ENCODE measurements at regions not wholly inside any gene's neighbourhood (a gene's known extent, or its start where the extent isn't known, plus 50 kb on each side); places are given as distances from the start of the nearest gene placed in this dataset.
"Not testable (repeated sequence)": the region's sequence is repeated elsewhere in the genome, so short reads cannot be mapped to it uniquely, and the experiment has no call there.

DNA sequence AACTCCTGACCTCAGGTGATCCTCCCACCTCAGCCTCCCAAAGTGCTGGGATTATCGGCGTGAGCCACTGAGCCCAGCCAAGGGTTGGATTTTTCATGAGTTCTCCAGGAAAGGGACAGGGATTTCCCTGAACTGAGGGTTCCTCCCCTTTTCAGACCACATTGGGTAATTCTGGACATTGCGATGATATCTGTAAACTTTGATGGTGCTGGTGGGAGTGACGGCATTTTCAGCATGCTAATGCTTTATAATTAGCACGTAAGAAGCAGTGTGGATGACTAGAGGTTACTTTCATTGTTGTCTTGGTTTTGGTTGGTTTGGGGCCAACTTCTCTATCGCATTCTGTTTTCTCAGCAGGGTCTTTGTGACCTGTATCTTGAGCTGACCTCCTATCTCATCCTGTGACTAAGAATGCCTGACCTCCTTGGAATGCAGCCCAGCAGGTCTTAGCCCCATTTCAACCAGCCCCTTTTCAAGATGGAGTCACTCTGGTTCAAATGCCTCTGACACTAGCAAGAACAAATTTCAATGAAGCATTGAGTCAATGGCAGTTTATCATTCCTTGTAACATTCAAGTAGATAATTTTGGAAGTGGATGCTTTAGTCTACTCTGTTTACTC, 156.5 kb downstream of the TTLL2 start:
- no peak for TF ChIP-seq ISL1 (CRISPR knock-in tag; IDR thresholded peaks at IDR 0.05)
- no peak for TF ChIP-seq POU6F1 (CRISPR knock-in tag; IDR thresholded peaks at IDR 0.05; ENCODE audit: borderline replicate concordance, low read depth)
- TF ChIP-seq ESRRG (CRISPR knock-in tag; IDR thresholded peaks at IDR 0.05) = no peak
- TF ChIP-seq, protein P1, sequence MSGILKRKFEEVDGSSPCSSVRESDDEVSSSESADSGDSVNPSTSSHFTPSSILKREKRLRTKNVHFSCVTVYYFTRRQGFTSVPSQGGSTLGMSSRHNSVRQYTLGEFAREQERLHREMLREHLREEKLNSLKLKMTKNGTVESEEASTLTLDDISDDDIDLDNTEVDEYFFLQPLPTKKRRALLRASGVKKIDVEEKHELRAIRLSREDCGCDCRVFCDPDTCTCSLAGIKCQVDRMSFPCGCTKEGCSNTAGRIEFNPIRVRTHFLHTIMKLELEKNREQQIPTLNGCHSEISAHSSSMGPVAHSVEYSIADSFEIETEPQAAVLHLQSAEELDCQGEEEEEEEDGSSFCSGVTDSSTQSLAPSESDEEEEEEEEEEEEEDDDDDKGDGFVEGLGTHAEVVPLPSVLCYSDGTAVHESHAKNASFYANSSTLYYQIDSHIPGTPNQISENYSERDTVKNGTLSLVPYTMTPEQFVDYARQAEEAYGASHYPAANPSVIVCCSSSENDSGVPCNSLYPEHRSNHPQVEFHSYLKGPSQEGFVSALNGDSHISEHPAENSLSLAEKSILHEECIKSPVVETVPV (CRISPR knock-in tag; IDR thresholded peaks at IDR 0.05) = no peak
- TF ChIP-seq CREB5 (CRISPR knock-in tag; IDR thresholded peaks at IDR 0.05; ENCODE audit: low read depth) = no peak
- no peak for TF ChIP-seq ARNTL (CRISPR knock-in tag; IDR thresholded peaks at IDR 0.05; ENCODE audit: borderline replicate concordance, low read depth)
- TF ChIP-seq TCF4 (CRISPR knock-in tag; IDR thresholded peaks at IDR 0.05; ENCODE audit: borderline replicate concordance) = no peak
- TF ChIP-seq ZNF565 (CRISPR knock-in tag; conservative IDR thresholded peaks at IDR 0.05; ENCODE audit: low read depth) = no peak
- no peak for TF ChIP-seq ZFP30 (CRISPR knock-in tag; IDR thresholded peaks at IDR 0.05)
- TF ChIP-seq CSDC2 (CRISPR knock-in tag; IDR thresholded peaks at IDR 0.05) = no peak
- TF ChIP-seq GLIS3 (CRISPR knock-in tag; IDR thresholded peaks at IDR 0.05) = no peak
- no peak for ATAC-seq

DNA sequence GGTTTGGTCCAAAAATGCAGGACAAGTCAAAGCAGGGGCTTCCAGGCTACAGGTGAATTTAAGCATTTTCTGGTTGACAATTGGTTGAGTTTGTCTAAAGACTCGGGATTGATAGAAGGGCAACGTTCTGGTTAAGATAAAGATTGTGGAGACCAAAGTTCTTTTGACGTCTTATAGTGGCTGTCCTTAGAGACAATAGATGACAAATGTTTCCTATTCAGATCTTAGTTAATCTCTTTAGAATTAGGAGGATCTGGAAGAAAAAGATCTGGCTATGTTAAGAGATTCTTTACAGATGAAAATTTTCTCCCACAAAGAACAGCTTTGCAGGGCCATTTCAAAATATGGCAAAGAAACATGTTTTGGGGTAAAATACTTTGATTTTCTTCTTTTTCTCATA, 157.9 kb downstream of the TTLL2 start:
- not testable (repeated sequence) for ATAC-seq

- no peak for ATAC-seq
- TF ChIP-seq BACH2 (CRISPR knock-in tag; IDR thresholded peaks at IDR 0.05; ENCODE audit: borderline replicate concordance) (no peak), ZFP30 (CRISPR knock-in tag; IDR thresholded peaks at IDR 0.05) (no peak), TCF4 (CRISPR knock-in tag; IDR thresholded peaks at IDR 0.05; ENCODE audit: borderline replicate concordance) (no peak), ZFP3 (CRISPR knock-in tag; IDR thresholded peaks at IDR 0.05) (no peak), GLIS3 (CRISPR knock-in tag; IDR thresholded peaks at IDR 0.05) (no peak), SNAI2 (CRISPR knock-in tag; IDR thresholded peaks at IDR 0.05) (no peak)
- TF ChIP-seq, protein P1 (CRISPR knock-in tag; IDR thresholded peaks at IDR 0.05) = no peak
These were observed 160.5 kb downstream of the TTLL2 start for GRCh38 chr6:167485186-167485978.

- TF ChIP-seq ARNTL (CRISPR knock-in tag; IDR thresholded peaks at IDR 0.05; ENCODE audit: borderline replicate concordance, low read depth) = no peak
- no peak for TF ChIP-seq ESRRG (CRISPR knock-in tag; IDR thresholded peaks at IDR 0.05)
- TF ChIP-seq BACH2 (CRISPR knock-in tag; IDR thresholded peaks at IDR 0.05; ENCODE audit: borderline replicate concordance) = no peak
- no peak for ATAC-seq
These were observed 163.1 kb downstream of the TTLL2 start for GRCh38 chr6:167487749-167488664.

DNA sequence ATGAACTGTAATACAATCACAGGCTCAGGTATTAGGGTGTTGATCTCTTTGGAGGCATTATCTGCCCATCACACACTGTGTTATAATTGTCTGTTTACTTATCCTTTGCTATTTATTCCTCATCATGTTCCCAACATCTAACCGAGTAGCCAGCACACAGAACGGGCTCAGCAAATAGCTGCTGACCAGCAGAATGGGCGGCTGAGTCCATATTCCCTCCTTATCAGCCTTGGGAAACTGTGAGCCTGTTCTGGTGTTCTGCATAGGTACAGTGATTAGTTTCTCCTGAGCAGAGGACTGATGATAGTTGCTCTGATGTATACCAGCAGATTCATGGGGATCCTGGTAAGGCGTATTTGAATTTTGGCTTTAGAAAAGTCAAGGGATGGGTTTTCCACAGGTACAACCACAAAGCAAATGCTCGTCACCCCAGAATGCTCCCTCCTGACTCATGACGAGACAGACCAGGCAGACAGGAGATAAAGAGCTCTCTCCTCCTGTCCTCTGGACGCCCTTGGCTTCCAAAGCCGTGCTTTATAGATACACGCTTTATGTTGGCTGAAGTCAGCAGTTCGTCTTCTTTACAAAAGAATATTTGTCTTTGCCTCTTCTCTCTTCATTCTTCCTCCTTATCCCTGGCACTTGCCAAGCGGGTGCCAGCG, 166.7 kb downstream of the TTLL2 start:
- ATAC-seq = no peak
- TF ChIP-seq PPARA (CRISPR knock-in tag; IDR thresholded peaks at IDR 0.05; ENCODE audit: borderline replicate concordance) = no peak
- TF ChIP-seq ZNF70 (CRISPR knock-in tag; IDR thresholded peaks at IDR 0.05) = no peak
- no peak for TF ChIP-seq SNAI2 (CRISPR knock-in tag; IDR thresholded peaks at IDR 0.05)
- no peak for TF ChIP-seq ZC3H10 (CRISPR knock-in tag; IDR thresholded peaks at IDR 0.05)
- TF ChIP-seq ZNF8 (CRISPR knock-in tag; IDR thresholded peaks at IDR 0.05) = no peak
- TF ChIP-seq, protein P1 (CRISPR knock-in tag; IDR thresholded peaks at IDR 0.05) = no peak
- TF ChIP-seq CSDC2 (CRISPR knock-in tag; IDR thresholded peaks at IDR 0.05) = no peak
- TF ChIP-seq PATZ1 (CRISPR knock-in tag; IDR thresholded peaks at IDR 0.05; ENCODE audit: borderline replicate concordance) = no peak

Measured in SK-N-SH treated with all-trans-retinoic acid at 6 μM for 48 hours (cell line).